ENCODE measurements at regions not wholly inside any gene's neighbourhood (a gene's known extent, or its start where the extent isn't known, plus 50 kb on each side); places are given as distances from the start of the nearest gene placed in this dataset.

DNA sequence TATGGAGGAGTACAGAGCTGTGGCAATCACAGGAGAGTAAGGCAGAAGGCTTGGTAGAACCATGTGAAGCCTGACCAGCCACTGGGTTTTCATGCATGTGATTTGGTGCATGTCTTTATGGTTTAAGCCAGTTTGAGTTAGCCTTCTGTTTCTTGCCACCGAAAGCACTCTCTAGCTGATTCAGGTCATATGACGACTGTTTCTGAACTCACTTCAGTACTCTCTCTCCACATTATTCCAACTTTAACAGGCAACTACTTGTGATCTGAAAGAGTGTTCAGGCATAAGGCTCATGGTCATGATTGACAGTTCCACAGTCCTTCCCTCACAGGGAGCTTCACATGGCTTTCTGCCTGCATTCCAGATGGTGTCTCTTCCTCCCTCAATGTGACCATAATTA is 63.3 kb upstream of the TAB2 start:
- H3K27me3 ChIP-seq, result no peaks in the 10 kb centered on the region

DNA sequence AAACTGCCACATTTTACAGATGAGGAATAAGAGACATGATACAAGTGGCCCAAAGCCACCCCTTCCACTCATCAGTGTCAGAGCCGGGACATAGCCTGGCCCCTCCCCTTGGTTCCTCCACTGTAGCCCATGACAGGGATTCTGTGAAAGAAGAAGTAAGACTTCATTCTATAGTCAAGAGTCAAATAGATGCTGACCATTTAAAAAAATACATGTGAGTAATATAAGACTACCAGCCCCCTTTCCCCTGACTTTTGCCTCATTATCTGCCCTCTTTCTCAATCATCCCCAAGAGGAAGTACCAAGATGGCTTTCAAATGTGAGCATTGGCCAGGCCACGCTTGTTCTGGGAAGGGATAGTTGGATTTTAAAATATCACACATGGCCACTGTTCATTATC is 57.8 kb upstream of the TAB2 start:
- Histone ChIP-seq H3K9me2 (replicated peaks; ENCODE audit: insufficient read depth) (no peaks in the 10 kb centered on the region), H4K20me1 (ENCODE audit: insufficient read depth, poor library complexity, severe bottlenecking) (no peaks in the 10 kb centered on the region), H2AFZ (no peak overlapping the region), H3K36me3 (replicated peaks; ENCODE audit: insufficient read depth, low read depth) (no peaks in the 10 kb centered on the region), H3K79me2 (no peaks in the 10 kb centered on the region), H3K27ac (no peak overlapping the region), H3K27me3 (no peaks in the 10 kb centered on the region), H3K4me3 (no peak overlapping the region), H3K9me3 (ENCODE audit: low read depth) (no peaks in the 10 kb centered on the region), H3K4me2 (no peak overlapping the region), H3K4me1 (ENCODE audit: insufficient read depth) (no peaks in the 10 kb centered on the region)
- DNase-seq (ENCODE audit: low spot score), result no peak
- TF ChIP-seq, protein P1, sequence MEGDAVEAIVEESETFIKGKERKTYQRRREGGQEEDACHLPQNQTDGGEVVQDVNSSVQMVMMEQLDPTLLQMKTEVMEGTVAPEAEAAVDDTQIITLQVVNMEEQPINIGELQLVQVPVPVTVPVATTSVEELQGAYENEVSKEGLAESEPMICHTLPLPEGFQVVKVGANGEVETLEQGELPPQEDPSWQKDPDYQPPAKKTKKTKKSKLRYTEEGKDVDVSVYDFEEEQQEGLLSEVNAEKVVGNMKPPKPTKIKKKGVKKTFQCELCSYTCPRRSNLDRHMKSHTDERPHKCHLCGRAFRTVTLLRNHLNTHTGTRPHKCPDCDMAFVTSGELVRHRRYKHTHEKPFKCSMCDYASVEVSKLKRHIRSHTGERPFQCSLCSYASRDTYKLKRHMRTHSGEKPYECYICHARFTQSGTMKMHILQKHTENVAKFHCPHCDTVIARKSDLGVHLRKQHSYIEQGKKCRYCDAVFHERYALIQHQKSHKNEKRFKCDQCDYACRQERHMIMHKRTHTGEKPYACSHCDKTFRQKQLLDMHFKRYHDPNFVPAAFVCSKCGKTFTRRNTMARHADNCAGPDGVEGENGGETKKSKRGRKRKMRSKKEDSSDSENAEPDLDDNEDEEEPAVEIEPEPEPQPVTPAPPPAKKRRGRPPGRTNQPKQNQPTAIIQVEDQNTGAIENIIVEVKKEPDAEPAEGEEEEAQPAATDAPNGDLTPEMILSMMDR (IDR thresholded peaks at IDR 0.05; ENCODE audit: poor library complexity), result no peak
- TF ChIP-seq EZH2phosphoT487 (IDR thresholded peaks at IDR 0.05; ENCODE audit: low read depth, severe bottlenecking, unreplicated experiment) (no peak), EZH2 (IDR thresholded peaks at IDR 0.05; ENCODE audit: borderline replicate concordance) (no peak)
- 93% methylated on average over 2 of the region's 2 CpGs for WGBS (ENCODE audit: low lambda C conversion rate, missing lambda C conversion rate)

More for the DNA sequence above, 63.3 kb upstream of the TAB2 start:
- no peaks in the 10 kb centered on the region for H3K36me3 ChIP-seq (replicated peaks; ENCODE audit: insufficient read depth, low read depth)
- no peaks in the 10 kb centered on the region for H3K9me2 ChIP-seq (replicated peaks; ENCODE audit: insufficient read depth)
- peaks cover 3% of the 10 kb centered on the region for H3K4me1 ChIP-seq (ENCODE audit: insufficient read depth)
- no peak overlapping the region for H3K27ac ChIP-seq
- H3K4me3 ChIP-seq, result no peak overlapping the region
- no peak overlapping the region for H2AFZ ChIP-seq
- H3K9me3 ChIP-seq (ENCODE audit: low read depth), result no peaks in the 10 kb centered on the region
- H4K20me1 ChIP-seq (ENCODE audit: insufficient read depth, poor library complexity, severe bottlenecking), result no peaks in the 10 kb centered on the region
- no peaks in the 10 kb centered on the region for H3K79me2 ChIP-seq
- TF ChIP-seq, protein P1 (IDR thresholded peaks at IDR 0.05; ENCODE audit: poor library complexity), result no peak
- no peak for DNase-seq (ENCODE audit: low spot score)
- 92% methylated on average over 2 of the region's 2 CpGs for WGBS (ENCODE audit: low lambda C conversion rate, missing lambda C conversion rate)
- no peak overlapping the region for H3K4me2 ChIP-seq

DNA sequence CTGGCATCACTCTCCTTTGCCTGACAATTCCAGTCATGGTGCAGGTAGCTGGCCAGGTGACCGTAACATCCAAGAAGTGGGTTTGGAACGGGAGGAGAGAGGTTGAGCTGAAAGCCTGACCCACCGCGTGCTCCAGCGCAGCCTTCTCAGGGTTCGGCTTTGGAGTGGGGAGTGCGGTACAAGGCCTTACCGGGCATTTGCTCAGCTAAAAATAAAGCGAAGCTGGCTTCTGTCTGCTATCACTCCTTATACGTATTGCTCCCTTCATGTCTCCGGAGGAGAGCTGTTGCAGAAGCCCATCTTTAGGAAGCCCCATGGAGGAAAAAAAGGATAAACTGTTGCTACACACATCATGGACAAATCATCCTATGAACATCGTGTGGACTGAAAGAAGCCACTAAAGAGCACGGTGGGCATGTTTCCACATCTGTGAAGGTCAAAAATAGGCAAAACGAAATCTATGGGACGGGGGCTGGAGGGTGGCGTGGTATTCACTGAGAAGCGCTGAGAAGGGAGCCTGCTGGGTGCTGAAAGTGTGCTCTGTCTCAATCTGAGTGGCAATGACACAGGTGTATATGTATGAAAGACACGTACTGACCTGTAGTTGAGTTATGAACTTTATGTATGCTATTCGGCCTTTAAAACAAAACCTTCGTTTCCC is 57.2 kb upstream of the TAB2 start:
- Histone ChIP-seq H3K27ac (no peak overlapping the region), H3K4me1 (ENCODE audit: insufficient read depth) (no peaks in the 10 kb centered on the region), H3K79me2 (no peaks in the 10 kb centered on the region), H3K9me2 (replicated peaks; ENCODE audit: insufficient read depth) (no peaks in the 10 kb centered on the region), H3K9me3 (ENCODE audit: low read depth) (no peaks in the 10 kb centered on the region), H3K36me3 (replicated peaks; ENCODE audit: insufficient read depth, low read depth) (no peaks in the 10 kb centered on the region), H4K20me1 (ENCODE audit: insufficient read depth, poor library complexity, severe bottlenecking) (no peaks in the 10 kb centered on the region), H3K27me3 (no peaks in the 10 kb centered on the region), H3K4me2 (no peak overlapping the region), H2AFZ (no peak overlapping the region), H3K4me3 (no peak overlapping the region)
- TF ChIP-seq, protein P1 (IDR thresholded peaks at IDR 0.05; ENCODE audit: poor library complexity), result no peak
- TF ChIP-seq EZH2phosphoT487 (IDR thresholded peaks at IDR 0.05; ENCODE audit: low read depth, severe bottlenecking, unreplicated experiment) (no peak), EZH2 (IDR thresholded peaks at IDR 0.05; ENCODE audit: borderline replicate concordance) (no peak)
- 92% methylated on average over 20 of the region's 20 CpGs for WGBS (ENCODE audit: low lambda C conversion rate, missing lambda C conversion rate)
- DNase-seq (ENCODE audit: low spot score), result no peak

Measured in hepatocyte (in vitro differentiated cells).